IMR-90 (cell line): ENCODE measurements at regions not wholly inside any gene's neighbourhood (a gene's known extent, or its start where the extent isn't known, plus 50 kb on each side); places are given as distances from the start of the nearest gene placed in this dataset.

Experiments used
- ATAC-seq: fragments of 200-7000 bp; cut with Tn5 transposase; 2 replicates; pipeline ENCODE4 v1.9.1; 2020; ENCODE audit warnings: low read depth, mild to moderate bottlenecking, moderate library complexity
- BruUV-seq: library from RNA; stranded (reverse); fragments of 400-500 nt; replicated peaks from 2 replicates; lab custom pipeline; 2021; lab: Mats Ljungman, UMichigan
- CTCF ChIA-PET: fragments of 300-600 bp; formaldehyde crosslinking; extraction: SDS; loops from one replicate; lab custom pipeline; 2021; ENCODE audit warnings: antibody characterized with exemption; lab: Yijun Ruan, JAX
- POLR2A ChIA-PET: fragments of 300-600 bp; sonication (Branson Sonifier 250); formaldehyde crosslinking; loops from one replicate; lab custom pipeline; 2022; ENCODE audit warnings: antibody characterized with exemption; ENCODE audit not compliant: unreplicated experiment; lab: Charles Lee
- DNase-seq: peaks from one replicate; pipeline ENCODE4 v3.0.0; 2013
- H2AFZ ChIP-seq: replicated peaks from 2 replicates; pipeline ENCODE3; 2013; ENCODE audit warnings: low read length, mild to moderate bottlenecking; ENCODE audit not compliant: poor library complexity
- H2AK5ac ChIP-seq: 2 replicates; pipeline ENCODE4 v1.6.1; 2013; ENCODE audit warnings: low read depth, low read length, inconsistent platforms
- H2AK9ac ChIP-seq: replicated peaks from 2 replicates; pipeline ENCODE3; 2013; ENCODE audit warnings: mild to moderate bottlenecking, low read depth, low read length, moderate library complexity; ENCODE audit not compliant: poor library complexity
- H2BK120ac ChIP-seq: 2 replicates; pipeline ENCODE4 v1.6.1; 2013; ENCODE audit warnings: low read depth, low read length, inconsistent platforms
- H2BK15ac ChIP-seq: 3 replicates; pipeline ENCODE4 v1.6.1; 2013; ENCODE audit warnings: low read depth, low read length, inconsistent platforms
- H2BK20ac ChIP-seq: 2 replicates; pipeline ENCODE4 v1.6.1; 2013; ENCODE audit warnings: low read depth, mild to moderate bottlenecking, inconsistent platforms, low read length, moderate library complexity
- H2BK5ac ChIP-seq: 2 replicates; pipeline ENCODE4 v1.6.1; 2013; ENCODE audit warnings: mild to moderate bottlenecking, low read depth, low read length, inconsistent platforms; ENCODE audit not compliant: poor library complexity, severe bottlenecking
- H3K14ac ChIP-seq: replicated peaks from 2 replicates; pipeline ENCODE4 v1.6.1; 2013; ENCODE audit warnings: low read depth, low read length, inconsistent platforms
- H3K18ac ChIP-seq: 2 replicates; pipeline ENCODE4 v1.6.1; 2013; ENCODE audit warnings: low read depth, low read length, control low read depth
- H3K23ac ChIP-seq: 2 replicates; pipeline ENCODE4 v1.6.1; 2013; ENCODE audit warnings: low read depth, low read length, inconsistent platforms
- H3K27ac ChIP-seq: 2 replicates; pipeline ENCODE4 v1.5.1; 2013; ENCODE audit warnings: mild to moderate bottlenecking, control low read depth, low read length; ENCODE audit not compliant: insufficient read depth
- H3K27me3 ChIP-seq: 2 replicates; pipeline ENCODE4 v1.6.1; 2013; ENCODE audit warnings: low read length; ENCODE audit not compliant: control insufficient read depth, insufficient read depth
- H3K36me3 ChIP-seq: 2 replicates; pipeline ENCODE4 v1.6.1; 2013; ENCODE audit warnings: low read length, mixed read lengths; ENCODE audit not compliant: control insufficient read depth, insufficient read depth
- H3K4ac ChIP-seq: 2 replicates; pipeline ENCODE4 v1.6.1; 2013; ENCODE audit warnings: low read depth, low read length, inconsistent platforms
- H3K4me1 ChIP-seq: 2 replicates; pipeline ENCODE4 v1.6.1; 2013; ENCODE audit warnings: low read length, mixed read lengths; ENCODE audit not compliant: control insufficient read depth, insufficient read depth
- H3K4me2 ChIP-seq: 2 replicates; pipeline ENCODE4 v1.6.1; 2013; ENCODE audit warnings: low read depth, mild to moderate bottlenecking, control low read depth, low read length, moderate library complexity
- H3K4me3 ChIP-seq: 2 replicates; pipeline ENCODE4 v1.5.1; 2013; ENCODE audit warnings: low read depth, mild to moderate bottlenecking, control low read depth, low read length, moderate library complexity; ENCODE audit not compliant: insufficient read depth
- H3K56ac ChIP-seq: 2 replicates; pipeline ENCODE4 v1.6.1; 2013; ENCODE audit warnings: low read length, inconsistent platforms; ENCODE audit not compliant: insufficient read depth; ENCODE audit errors: extremely low read depth
- H3K79me1 ChIP-seq, 2 experiments: 2 replicates each; pipeline ENCODE4 v1.6.1; 2013; ENCODE audit warnings: low read length in 2 of 2, inconsistent platforms in 1 of 2, low read depth in 1 of 2
- H3K9ac ChIP-seq: 2 replicates; pipeline ENCODE4 v1.6.1; 2013; ENCODE audit warnings: low read depth, low read length, control low read depth
- H3K9me1 ChIP-seq: 2 replicates; pipeline ENCODE4 v1.6.1; 2013; ENCODE audit warnings: low read length, inconsistent platforms; ENCODE audit not compliant: insufficient read depth
- H3K9me3 ChIP-seq: 2 replicates; pipeline ENCODE4 v1.6.1; 2013; ENCODE audit warnings: low read length; ENCODE audit not compliant: control insufficient read depth, insufficient read depth
- H4K20me1 ChIP-seq: 2 replicates; pipeline ENCODE4 v1.6.1; 2013; ENCODE audit warnings: low read length, inconsistent platforms; ENCODE audit not compliant: insufficient read depth
- H4K5ac ChIP-seq: 2 replicates; pipeline ENCODE4 v1.6.1; 2013; ENCODE audit warnings: mild to moderate bottlenecking, low read depth, low read length, control low read depth
- H4K8ac ChIP-seq, 2 experiments: 2 replicates each; pipeline ENCODE4 v1.6.1; 2013; ENCODE audit warnings: low read depth in 2 of 2, low read length in 2 of 2, control low read depth in 1 of 2, inconsistent platforms in 1 of 2
- H4K91ac ChIP-seq: 2 replicates; pipeline ENCODE4 v1.6.1; 2013; ENCODE audit warnings: low read depth, low read length, inconsistent platforms; ENCODE audit not compliant: insufficient read depth
- CEBPB ChIP-seq: IDR thresholded peaks from 2 replicates; pipeline ENCODE4 v1.6.1; 2012; ENCODE audit warnings: low read depth, low read length, improper control_type of control experiment
- FOS ChIP-seq: fragments of 150-350 bp; IDR thresholded peaks from 2 replicates; pipeline ENCODE4 v1.6.1; 2016; ENCODE audit warnings: low read depth, low read length
- MAFK ChIP-seq: IDR thresholded peaks from 2 replicates; pipeline ENCODE4 v1.6.1; 2012; ENCODE audit warnings: low read depth, low read length, improper control_type of control experiment
- MAZ ChIP-seq: IDR thresholded peaks from 2 replicates; pipeline ENCODE4 v1.6.1; 2012; ENCODE audit warnings: low read depth, mild to moderate bottlenecking, low read length, improper control_type of control experiment, moderate library complexity, borderline replicate concordance
- MXI1 ChIP-seq: IDR thresholded peaks from 2 replicates; pipeline ENCODE4 v1.6.1; 2012; ENCODE audit warnings: low read depth, mild to moderate bottlenecking, low read length, moderate library complexity, borderline replicate concordance
- POLR2A ChIP-seq: IDR thresholded peaks from 2 replicates; pipeline ENCODE4 v1.6.1; 2012; ENCODE audit warnings: mild to moderate bottlenecking, low read depth, low read length
- RAD21 ChIP-seq: IDR thresholded peaks from 2 replicates; pipeline ENCODE4 v1.6.1; 2012; ENCODE audit warnings: low read length, improper control_type of control experiment
- RFX5 ChIP-seq: IDR thresholded peaks from 2 replicates; pipeline ENCODE4 v1.8.0; 2012; ENCODE audit warnings: low read depth, mild to moderate bottlenecking, low read length, moderate library complexity
- dilution Hi-C: fragments of 300-500 bp; cut with HindIII; formaldehyde crosslinking; loops from one replicate; pipeline ENCODE4 v1.14.3; 2018; ENCODE audit warnings: low sequenced_read_pairs; ENCODE audit not compliant: unreplicated experiment
- in situ Hi-C: fragments of 300-500 bp; cut with MboI; formaldehyde crosslinking; loops from 3 replicates; pipeline ENCODE4 v1.14.3; 2019; ENCODE audit warnings: low sequenced_read_pairs, inconsistent platforms, mixed read lengths
- intact Hi-C: fragments of 100-400 bp; cut with micrococcal nuclease; formaldehyde crosslinking; loops from 2 replicates; pipeline ENCODE4 v1.10.0; 2022
- TF ChIP-seq, protein P1 (sequence below): fragments of 150-350 bp; IDR thresholded peaks from 2 replicates; pipeline ENCODE4 v1.6.1; 2017; ENCODE audit warnings: mild to moderate bottlenecking, antibody characterized with exemption, low read length, low read depth

DNA sequence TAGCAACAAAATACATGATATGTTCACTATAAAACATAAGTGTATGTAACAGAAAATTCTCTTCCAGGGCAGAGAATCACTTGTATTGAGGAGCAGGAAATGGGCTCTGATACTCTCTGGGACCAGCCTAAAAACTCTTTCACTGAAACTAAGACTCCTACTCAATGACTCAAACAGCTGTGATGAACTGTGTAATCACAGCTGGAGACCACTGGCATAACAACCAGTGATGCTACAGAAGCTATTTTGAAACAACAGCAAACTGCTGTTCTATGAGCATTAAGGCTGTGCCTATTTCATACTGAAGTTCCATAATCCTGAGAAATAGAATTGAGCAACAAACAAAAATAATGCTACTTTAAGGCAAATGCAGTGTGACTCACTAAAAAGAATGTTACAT is 594.0 kb downstream of the HINT1 start:
- no peak overlapping the region for H3K27ac ChIP-seq
- H4K20me1 ChIP-seq = no peaks in the 10 kb centered on the region
- no peaks in the 10 kb centered on the region for H3K36me3 ChIP-seq
- dilution Hi-C loops = no loop called here
- no peak overlapping the region for H2AFZ ChIP-seq
- DNase-seq = no peak
- H3K9me3 ChIP-seq = 0 out of 2 replicates have a peak, but pooled peaks cover 2% of the 10 kb centered on the region
- no peaks in the 10 kb centered on the region for H3K9me1 ChIP-seq
- H3K4me1 ChIP-seq = no peaks in the 10 kb centered on the region
- H3K27me3 ChIP-seq = no peaks in the 10 kb centered on the region
- no peak overlapping the region for H3K4ac ChIP-seq
- H3K79me1 ChIP-seq = no peaks in the 10 kb centered on the region
- intact Hi-C loops = no loop called here
- H3K4me2 ChIP-seq = no peak overlapping the region
- no peak overlapping the region for H3K23ac ChIP-seq
- H2AK5ac ChIP-seq = no peak overlapping the region
- CTCF ChIA-PET = no interaction called here
- TF ChIP-seq POLR2A = no peak
- no peak for TF ChIP-seq MAZ
- TF ChIP-seq RFX5 = no peak
- TF ChIP-seq MXI1 = no peak
- TF ChIP-seq, protein P1, sequence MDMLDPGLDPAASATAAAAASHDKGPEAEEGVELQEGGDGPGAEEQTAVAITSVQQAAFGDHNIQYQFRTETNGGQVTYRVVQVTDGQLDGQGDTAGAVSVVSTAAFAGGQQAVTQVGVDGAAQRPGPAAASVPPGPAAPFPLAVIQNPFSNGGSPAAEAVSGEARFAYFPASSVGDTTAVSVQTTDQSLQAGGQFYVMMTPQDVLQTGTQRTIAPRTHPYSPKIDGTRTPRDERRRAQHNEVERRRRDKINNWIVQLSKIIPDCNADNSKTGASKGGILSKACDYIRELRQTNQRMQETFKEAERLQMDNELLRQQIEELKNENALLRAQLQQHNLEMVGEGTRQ = no peak
- no peak for TF ChIP-seq MAFK
- TF ChIP-seq FOS = no peak
- TF ChIP-seq CEBPB = no peak
- TF ChIP-seq RAD21 = no peak
- no peak overlapping the region for H3K4me3 ChIP-seq
- no peak overlapping the region for H4K5ac ChIP-seq
- BruUV-seq = no TSS peak
- H4K91ac ChIP-seq = no peak overlapping the region
- no peak overlapping the region for H2BK5ac ChIP-seq
- no peak overlapping the region for H4K8ac ChIP-seq
- no peak for ATAC-seq
- H3K9ac ChIP-seq = no peak overlapping the region
- no peak overlapping the region for H3K56ac ChIP-seq
- H3K18ac ChIP-seq = no peak overlapping the region
- no peak overlapping the region for H2BK20ac ChIP-seq
- in situ Hi-C loops = no loop called here
- H3K14ac ChIP-seq = no peak overlapping the region
- no peak overlapping the region for H2BK120ac ChIP-seq
- no peak overlapping the region for H2AK9ac ChIP-seq
- POLR2A ChIA-PET = no interaction called here
- H2BK15ac ChIP-seq = no peak overlapping the region
